ELR (cell line): ENCODE measurements at regions not wholly inside any gene's neighbourhood (a gene's known extent, or its start where the extent isn't known, plus 50 kb on each side); places are given as distances from the start of the nearest gene placed in this dataset.
"Not testable (repeated sequence)": the region's sequence is repeated elsewhere in the genome, so short reads cannot be mapped to it uniquely, and the experiment has no call there.

Source experiments
- DNase-seq: peaks from one replicate; pipeline ENCODE4 v3.0.0-alpha.2; 2015; ENCODE audit warnings: low read depth

- no peak for DNase-seq
Measured at GRCh38 chr2:4139316-4139715, 435.9 kb downstream of the DCDC2C start.

- no peak for DNase-seq
Measured at GRCh38 chr2:4139731-4140130, 436.4 kb downstream of the DCDC2C start.

- DNase-seq: no peak
Measured at GRCh38 chr2:4140281-4140970, 437.1 kb downstream of the DCDC2C start.

GRCh38 chr2:4144731-4145130, 441.4 kb downstream of the DCDC2C start:
- DNase-seq: no peak

- DNase-seq: no peak
Measured at GRCh38 chr2:4151521-4151920, 448.1 kb downstream of the DCDC2C start.

GRCh38 chr2:4152051-4152450, 448.7 kb downstream of the DCDC2C start:
- DNase-seq: no peak

- no peak for DNase-seq
Measured at GRCh38 chr2:4168834-4169233, 465.5 kb downstream of the DCDC2C start.

- DNase-seq: no peak
Measured at GRCh38 chr2:4174796-4175195, 471.4 kb downstream of the DCDC2C start.

GRCh38 chr2:4175343-4175742, 472.0 kb downstream of the DCDC2C start:
- no peak for DNase-seq

GRCh38 chr2:4180631-4181030, 477.3 kb downstream of the DCDC2C start:
- DNase-seq: no peak

GRCh38 chr2:4181062-4181461, 477.7 kb downstream of the DCDC2C start:
- no peak for DNase-seq

GRCh38 chr2:4188561-4188960, 485.2 kb downstream of the DCDC2C start:
- DNase-seq: no peak

- DNase-seq: no peak
Measured at GRCh38 chr2:4190548-4190947, 487.2 kb downstream of the DCDC2C start.

- DNase-seq: no peak
Measured at GRCh38 chr2:4192119-4192518, 488.7 kb downstream of the DCDC2C start.

- DNase-seq: no peak
Measured at GRCh38 chr2:4214444-4215205, 511.2 kb downstream of the DCDC2C start.

- no peak for DNase-seq
Measured at GRCh38 chr2:4217737-4218136, 514.4 kb downstream of the DCDC2C start.

- no peak for DNase-seq
Measured at GRCh38 chr2:4219101-4219500, 515.7 kb downstream of the DCDC2C start.

GRCh38 chr2:4219571-4219970, 516.2 kb downstream of the DCDC2C start:
- DNase-seq: no peak

GRCh38 chr2:4221434-4221833, 518.1 kb downstream of the DCDC2C start:
- no peak for DNase-seq

- DNase-seq: no peak
Measured at GRCh38 chr2:4221845-4222244, 518.5 kb downstream of the DCDC2C start.

- DNase-seq: not testable (repeated sequence)
Measured at GRCh38 chr2:4244422-4244821, 541.0 kb downstream of the DCDC2C start.

- no peak for DNase-seq
Measured at GRCh38 chr2:4246364-4247131, 543.2 kb downstream of the DCDC2C start.

GRCh38 chr2:4247791-4248190, 544.4 kb downstream of the DCDC2C start:
- DNase-seq: no peak
